ENCODE measurements at regions not wholly inside any gene's neighbourhood (a gene's known extent, or its start where the extent isn't known, plus 50 kb on each side); places are given as distances from the start of the nearest gene placed in this dataset.
"Not testable (repeated sequence)": the region's sequence is repeated elsewhere in the genome, so short reads cannot be mapped to it uniquely, and the experiment has no call there.

DNA sequence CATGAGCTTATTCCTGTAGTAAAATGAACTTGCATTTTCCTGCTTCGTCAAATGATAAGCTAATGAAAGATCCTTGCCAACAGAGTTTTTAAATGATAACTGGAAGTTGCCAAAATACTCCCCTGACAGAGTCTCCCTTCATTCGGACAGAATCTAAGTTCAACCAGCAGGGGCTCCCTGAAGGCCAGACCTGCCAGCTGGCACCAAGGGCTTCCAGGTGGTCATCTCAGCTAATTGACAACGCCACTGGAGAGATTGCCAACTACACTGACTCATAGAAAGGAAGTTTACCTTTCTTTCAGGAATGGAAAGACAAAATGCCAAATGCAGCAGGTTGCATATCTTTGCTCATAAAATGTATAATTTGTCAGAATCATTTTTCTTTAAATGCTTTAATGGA, 462.8 kb downstream of the GXYLT1 start:
- DNase-seq (ENCODE audit: low spot score in 2 of 2) (no peak), ATAC-seq (no peak)
- Mint-ChIP-seq H3K36me3 (no peaks in the 10 kb centered on the region), H3K4me3 (no peak overlapping the region), H3K4me1 (no peaks in the 10 kb centered on the region), H3K27ac (no peak overlapping the region), H3K9me3 (peaks cover 5% of the 10 kb centered on the region)

DNA sequence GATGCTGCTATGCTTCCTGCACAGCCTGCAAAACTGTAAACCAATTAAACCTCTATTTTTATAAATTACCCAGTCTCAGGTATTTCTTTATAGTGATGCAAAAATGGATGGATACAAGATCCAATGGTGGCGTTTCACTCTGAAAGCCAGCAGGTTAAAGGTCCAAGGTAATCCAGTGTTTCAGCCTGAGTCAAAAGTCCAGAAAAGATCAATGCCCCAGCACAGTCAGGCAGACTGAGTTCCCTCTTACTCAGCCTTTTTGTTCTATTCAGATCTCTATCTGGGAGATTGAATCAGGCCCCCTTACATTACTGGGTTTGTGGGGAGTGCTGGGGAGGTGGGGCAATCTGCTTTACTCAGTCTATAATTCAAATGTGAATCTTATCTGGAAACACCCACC, 464.5 kb downstream of the GXYLT1 start:
- no peaks in the 10 kb centered on the region for H3K36me3 Mint-ChIP-seq
- H3K4me3 Mint-ChIP-seq = no peak overlapping the region
- ATAC-seq (no peak), DNase-seq (ENCODE audit: low spot score in 2 of 2) (no peak)
- H3K9me3 Mint-ChIP-seq = peaks cover 5% of the 10 kb centered on the region
- no peaks in the 10 kb centered on the region for H3K4me1 Mint-ChIP-seq
- H3K27ac Mint-ChIP-seq = no peak overlapping the region

DNA sequence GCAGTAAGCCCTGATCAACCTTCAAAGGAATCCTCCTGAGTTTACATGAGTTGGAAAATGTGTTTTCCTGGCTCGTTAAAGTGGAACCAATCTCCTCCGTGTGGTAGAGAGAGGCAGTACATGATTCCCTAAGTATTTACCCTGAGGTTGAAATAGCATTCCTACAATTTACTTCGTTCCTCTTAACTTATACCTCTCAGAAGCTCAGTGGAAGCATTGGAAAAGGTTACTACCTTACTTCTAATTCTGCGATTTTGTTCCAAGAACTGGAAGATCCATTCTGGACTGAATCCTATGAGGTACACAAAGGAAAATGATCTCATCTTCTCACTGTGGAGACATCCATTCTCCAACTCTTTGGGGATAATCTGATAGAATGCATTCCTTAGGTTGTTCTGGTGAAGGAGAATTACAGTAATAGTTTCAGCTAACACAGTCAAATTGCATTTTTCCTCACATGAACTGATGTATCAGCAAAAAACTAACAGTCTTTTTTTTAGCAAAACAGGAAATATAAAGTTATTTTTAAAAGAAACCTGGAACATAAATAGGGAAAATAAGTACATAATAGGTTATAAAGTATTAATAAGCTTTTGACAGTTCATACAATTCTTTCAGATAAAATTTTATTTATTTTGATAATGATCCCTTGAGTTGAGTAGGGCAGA, 475.6 kb downstream of the PDZRN4 start:
- Mint-ChIP-seq H3K36me3 (no peaks in the 10 kb centered on the region), H3K9me3 (no peaks in the 10 kb centered on the region), H3K4me1 (no peaks in the 10 kb centered on the region), H3K27ac (no peak overlapping the region), H3K4me3 (no peak overlapping the region)
- no peak for ATAC-seq
- no peak for DNase-seq (ENCODE audit: low spot score in 2 of 2)

DNA sequence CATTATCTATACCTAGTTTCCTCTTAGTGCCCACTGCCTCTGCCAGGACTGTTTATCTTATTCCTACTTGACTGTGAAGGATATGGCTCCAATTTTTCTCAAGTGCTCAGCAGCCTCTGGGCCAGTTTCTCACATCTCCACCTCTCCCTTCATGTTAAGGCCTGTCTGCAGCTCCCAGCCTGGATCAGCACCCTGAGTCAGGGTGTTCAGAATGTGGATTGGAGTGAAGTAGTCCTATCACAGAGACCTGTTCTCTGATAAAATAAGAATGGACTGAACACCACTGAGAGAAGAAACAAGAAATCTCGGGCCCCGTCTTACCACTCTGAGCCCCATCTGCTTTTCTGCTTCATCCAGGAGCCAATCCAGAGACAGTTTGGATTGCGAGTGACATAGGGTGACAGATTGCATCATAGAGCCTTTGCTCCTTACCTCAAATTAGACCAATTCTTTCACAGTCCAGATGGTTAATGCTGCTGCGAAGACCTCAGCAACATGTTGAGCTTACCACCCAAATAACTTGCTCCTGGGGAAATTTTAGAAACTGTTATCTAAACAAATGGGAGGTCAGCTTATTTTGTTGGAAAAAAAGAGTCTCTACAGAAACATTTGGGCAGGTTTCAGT, 473.1 kb downstream of the PDZRN4 start:
- Mint-ChIP-seq H3K4me1 (no peaks in the 10 kb centered on the region), H3K27ac (no peak overlapping the region)
- no peak for ATAC-seq

DNA sequence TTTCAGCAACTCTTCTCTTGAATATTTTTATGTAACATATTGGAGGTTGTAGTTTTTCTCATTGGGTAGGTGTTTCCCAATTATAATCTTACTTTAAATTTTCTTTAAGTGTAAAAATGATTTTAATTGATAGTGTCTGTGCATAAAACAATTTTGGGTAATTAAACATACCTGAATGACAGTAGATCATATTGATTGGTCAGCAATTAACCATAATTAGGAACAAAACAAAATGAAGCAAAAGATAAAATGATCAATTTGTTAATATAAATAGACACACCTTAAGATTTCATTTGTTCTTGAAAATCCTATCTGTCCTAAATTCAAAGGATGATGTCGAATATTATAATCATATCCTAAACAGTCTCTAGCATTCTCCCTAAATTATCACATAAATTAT, 468.3 kb downstream of the PDZRN4 start:
- ATAC-seq (no peak), DNase-seq (ENCODE audit: low spot score in 2 of 2) (no peak)
- Mint-ChIP-seq H3K9me3 (no peaks in the 10 kb centered on the region), H3K4me3 (no peak overlapping the region), H3K36me3 (no peaks in the 10 kb centered on the region), H3K27ac (no peak overlapping the region), H3K4me1 (no peaks in the 10 kb centered on the region)

More for the DNA sequence above, 473.1 kb downstream of the PDZRN4 start:
- no peak for DNase-seq (ENCODE audit: low spot score in 2 of 2)
- H3K36me3 Mint-ChIP-seq = no peaks in the 10 kb centered on the region
- no peak overlapping the region for H3K4me3 Mint-ChIP-seq
- no peaks in the 10 kb centered on the region for H3K9me3 Mint-ChIP-seq

DNA sequence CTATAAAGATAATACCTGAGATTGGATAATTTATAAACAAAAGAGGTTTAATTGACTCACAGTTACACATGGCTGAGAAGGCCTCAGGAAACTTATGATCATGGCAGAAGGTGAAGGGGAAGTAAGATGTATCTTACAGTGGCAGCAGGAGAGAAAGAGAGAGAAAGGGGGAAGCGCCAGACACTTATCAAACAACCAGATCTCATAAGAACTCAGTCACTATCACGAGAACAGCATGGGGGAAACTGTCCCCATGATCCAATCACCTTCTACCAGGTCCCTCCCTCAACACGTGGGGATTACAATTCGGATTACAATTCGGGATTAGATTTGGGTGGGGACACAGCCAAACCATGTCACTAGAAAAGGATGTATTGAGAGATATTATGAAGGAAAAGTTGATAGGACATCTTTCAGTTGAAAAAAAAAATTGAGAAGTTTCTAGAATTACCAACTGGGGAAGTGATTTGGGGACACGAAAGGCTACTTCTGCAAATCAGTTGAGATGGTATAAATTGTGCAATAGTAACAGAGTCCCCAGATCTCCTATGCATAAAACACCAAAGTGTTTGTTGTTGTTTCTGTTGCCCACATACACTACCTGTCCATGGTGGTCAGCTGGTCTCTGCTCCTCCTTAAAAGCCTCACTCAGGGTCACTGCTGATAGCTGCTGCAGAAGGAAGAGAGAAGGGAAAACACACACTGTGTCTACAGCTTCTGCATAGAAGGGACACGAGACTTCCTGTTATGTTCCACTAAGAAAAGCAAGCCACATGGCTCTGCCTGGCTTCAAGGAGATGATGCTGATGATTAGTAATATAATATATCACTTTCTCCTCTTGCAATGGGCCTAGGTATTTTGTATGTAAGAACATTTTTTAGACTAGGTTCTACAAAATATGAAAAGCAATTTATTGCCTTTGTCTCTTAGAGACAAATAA, 465.5 kb downstream of the PDZRN4 start:
- ATAC-seq (no peak), DNase-seq (ENCODE audit: low spot score in 2 of 2) (no peak)
- H3K36me3 Mint-ChIP-seq = no peaks in the 10 kb centered on the region
- no peak overlapping the region for H3K27ac Mint-ChIP-seq
- no peak overlapping the region for H3K4me3 Mint-ChIP-seq
- no peaks in the 10 kb centered on the region for H3K9me3 Mint-ChIP-seq
- no peaks in the 10 kb centered on the region for H3K4me1 Mint-ChIP-seq

DNA sequence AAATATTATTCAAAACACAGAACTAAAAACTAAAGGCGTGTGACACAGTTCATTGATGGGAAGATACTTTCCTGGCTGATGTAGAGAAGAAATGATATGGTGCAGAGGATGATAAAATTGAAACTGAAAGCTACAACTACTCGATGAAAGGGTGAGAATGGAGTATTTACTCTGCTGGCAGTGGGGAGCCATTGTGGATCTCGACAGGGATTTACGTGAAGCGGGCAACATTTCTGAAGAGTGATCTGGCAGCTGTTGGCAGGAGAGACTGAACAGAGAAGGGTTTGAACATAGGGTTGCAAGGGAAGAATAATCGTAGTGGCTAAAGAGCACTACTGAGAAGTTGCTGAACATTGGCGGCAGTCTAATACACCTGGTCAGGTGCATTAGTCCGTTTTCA, 464.9 kb downstream of the PDZRN4 start:
- no peak for ATAC-seq
- no peaks in the 10 kb centered on the region for H3K36me3 Mint-ChIP-seq
- H3K27ac Mint-ChIP-seq = no peak overlapping the region
- H3K4me3 Mint-ChIP-seq = no peak overlapping the region
- no peaks in the 10 kb centered on the region for H3K9me3 Mint-ChIP-seq
- DNase-seq (ENCODE audit: low spot score in 2 of 2) = no peak
- H3K4me1 Mint-ChIP-seq = no peaks in the 10 kb centered on the region

DNA sequence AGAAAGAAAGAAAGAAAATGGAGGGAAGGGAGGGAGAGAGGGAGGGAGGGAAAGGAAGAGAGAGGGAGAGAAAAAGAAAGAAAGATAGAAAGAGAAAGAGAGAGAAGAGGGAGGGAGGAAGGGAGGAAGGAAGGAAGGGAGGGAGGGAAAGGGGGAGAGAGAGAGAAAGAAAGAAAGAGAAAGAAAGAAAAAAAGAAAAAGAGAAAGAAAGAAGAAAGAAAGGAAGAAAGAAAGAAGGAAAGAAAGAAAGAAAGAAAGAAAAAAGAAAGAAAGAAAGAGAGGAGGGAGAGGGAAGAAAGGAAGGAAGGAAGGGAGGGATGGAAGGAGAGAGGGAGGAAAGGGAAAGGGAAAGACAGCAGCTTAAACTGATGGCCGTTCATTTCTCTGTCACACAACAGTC, 457.5 kb downstream of the PDZRN4 start:
- ATAC-seq = no peak
- Mint-ChIP-seq H3K27ac (no peak overlapping the region), H3K4me1 (no peaks in the 10 kb centered on the region), H3K36me3 (no peaks in the 10 kb centered on the region), H3K4me3 (no peak overlapping the region), H3K9me3 (peaks cover 3% of the 10 kb centered on the region)
- no peak for DNase-seq (ENCODE audit: low spot score in 2 of 2)

DNA sequence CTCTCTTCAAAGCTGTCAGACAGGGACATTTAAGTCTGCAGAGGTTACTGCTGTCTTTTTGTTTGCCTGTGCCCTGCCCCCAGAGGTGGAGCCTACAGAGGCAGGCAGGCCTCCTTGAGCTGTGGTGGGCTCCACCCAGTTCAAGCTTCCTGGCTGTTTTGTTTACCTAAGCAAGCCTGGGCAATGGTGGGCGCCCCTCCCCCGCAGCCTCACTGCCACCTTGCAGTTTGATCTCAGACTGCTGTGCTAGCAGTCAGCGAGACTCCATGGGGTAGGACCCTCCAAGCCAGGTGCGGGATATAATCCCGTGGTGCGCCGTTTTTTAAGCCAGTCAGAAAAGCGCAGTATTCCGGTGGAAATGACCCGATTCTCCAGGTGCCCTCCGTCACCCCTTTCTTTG, 454.7 kb downstream of the PDZRN4 start:
- H3K36me3 Mint-ChIP-seq; ATAC-seq; H3K9me3 Mint-ChIP-seq; H3K4me1 Mint-ChIP-seq; H3K4me3 Mint-ChIP-seq; DNase-seq (ENCODE audit: low spot score in 2 of 2); H3K27ac Mint-ChIP-seq: not testable (repeated sequence)

DNA sequence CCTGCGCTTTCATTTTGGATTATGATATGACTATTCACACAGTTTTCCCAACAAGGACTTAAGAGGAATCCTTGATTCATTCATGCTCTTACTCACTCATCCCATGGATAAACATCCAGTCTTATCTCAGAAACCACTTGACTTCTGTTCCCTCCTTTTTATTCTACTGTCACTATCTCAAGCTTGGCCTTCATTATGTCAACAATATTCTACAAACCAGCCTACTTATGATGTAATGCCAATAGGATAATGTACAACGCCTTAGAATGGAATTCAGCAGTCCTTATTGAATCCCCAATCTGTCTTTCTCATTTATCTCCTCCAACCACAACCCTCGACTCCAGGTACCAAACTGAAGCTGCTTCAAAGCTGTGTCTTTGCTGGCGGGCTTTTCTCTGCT, 448.5 kb downstream of the PDZRN4 start:
- Mint-ChIP-seq H3K27ac (no peak overlapping the region), H3K4me1 (no peaks in the 10 kb centered on the region), H3K4me3 (no peak overlapping the region), H3K36me3 (no peaks in the 10 kb centered on the region), H3K9me3 (no peaks in the 10 kb centered on the region)
- DNase-seq (ENCODE audit: low spot score in 2 of 2) (no peak), ATAC-seq (no peak)

DNA sequence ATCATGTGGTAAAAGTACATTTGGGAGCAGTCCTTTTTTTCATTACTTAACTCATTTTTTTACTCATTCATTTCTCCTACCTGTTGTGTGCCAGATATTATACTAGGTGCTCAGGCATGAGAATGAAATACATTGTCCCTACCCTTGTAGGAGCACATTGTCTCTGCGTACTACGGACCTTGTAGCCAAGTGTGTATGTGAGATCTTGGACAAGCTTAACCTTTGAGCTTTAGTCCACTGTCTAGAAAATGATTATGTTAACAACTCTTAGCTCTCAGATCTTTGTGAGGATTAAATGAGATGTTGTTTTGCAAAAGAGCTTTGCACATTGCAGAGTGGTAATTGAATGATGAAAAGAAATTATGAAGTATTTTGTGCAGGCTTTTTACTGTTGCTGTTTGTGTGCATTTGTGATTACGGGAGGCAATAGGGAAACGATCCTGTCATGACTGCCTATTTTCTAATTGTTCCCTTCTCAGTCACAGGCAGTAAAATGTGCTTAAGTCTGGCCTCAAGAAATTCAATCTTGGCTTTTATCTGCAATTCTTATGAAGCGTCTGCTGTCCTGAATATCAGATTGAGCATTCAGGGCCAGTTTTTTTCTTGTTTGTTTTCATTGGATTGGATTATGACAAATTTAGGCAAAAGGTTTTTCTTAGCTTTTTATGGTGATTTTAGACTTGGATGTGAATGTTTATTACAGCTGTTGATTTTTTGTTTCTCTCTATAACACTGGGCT, 447.7 kb downstream of the PDZRN4 start:
- H3K4me3 Mint-ChIP-seq = no peak overlapping the region
- no peak overlapping the region for H3K27ac Mint-ChIP-seq

DNA sequence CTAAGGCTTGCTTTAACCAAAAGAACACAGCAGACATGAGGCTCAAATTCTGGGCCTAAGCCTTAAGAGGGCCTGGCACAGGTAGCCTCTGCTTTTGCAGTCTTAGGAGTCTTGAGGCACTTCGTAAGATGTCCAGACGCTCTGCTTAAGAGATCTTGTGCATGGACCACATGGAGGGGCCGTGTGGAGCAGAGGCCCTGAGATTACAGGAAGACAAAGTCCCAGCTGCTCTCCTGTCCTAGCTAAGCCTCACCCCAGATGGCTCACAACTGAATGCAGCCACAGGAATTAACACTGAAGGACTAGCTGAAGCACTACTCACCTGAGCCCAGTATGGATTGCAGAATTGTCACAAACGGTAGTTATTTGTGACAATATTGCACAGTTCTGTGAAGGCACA, 446.0 kb downstream of the PDZRN4 start:
- Mint-ChIP-seq H3K4me1 (no peaks in the 10 kb centered on the region), H3K36me3 (no peaks in the 10 kb centered on the region), H3K27ac (no peak overlapping the region), H3K4me3 (no peak overlapping the region), H3K9me3 (peaks cover 6% of the 10 kb centered on the region)
- DNase-seq (ENCODE audit: low spot score in 2 of 2) (no peak), ATAC-seq (peak; percentile 13)

More for the DNA sequence above, 447.7 kb downstream of the PDZRN4 start:
- Mint-ChIP-seq H3K36me3 (no peaks in the 10 kb centered on the region), H3K4me1 (no peaks in the 10 kb centered on the region), H3K9me3 (peaks cover 3% of the 10 kb centered on the region)
- ATAC-seq (no peak), DNase-seq (ENCODE audit: low spot score in 2 of 2) (no peak)

DNA sequence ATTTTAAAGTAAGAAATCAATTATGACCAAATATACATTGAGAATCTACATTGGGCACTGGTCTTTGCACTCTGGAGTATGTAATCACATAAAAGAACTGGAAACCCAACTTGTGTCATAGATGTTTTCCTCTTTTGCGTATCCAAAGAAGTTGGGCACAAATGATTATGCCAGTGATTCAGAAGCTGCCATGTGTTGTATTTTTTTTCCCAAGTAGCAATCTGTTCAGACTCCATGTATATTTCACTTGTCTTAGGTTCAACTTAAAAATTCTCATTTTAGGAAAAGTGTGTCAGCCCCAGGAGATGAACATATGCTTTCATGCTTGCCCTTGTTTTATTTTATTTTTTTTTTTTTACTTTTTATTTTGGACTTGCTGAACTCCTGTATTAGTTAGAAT, 441.5 kb downstream of the PDZRN4 start:
- DNase-seq (ENCODE audit: low spot score in 2 of 2) (no peak), ATAC-seq (no peak)
- H3K9me3 Mint-ChIP-seq = peaks cover 6% of the 10 kb centered on the region
- no peak overlapping the region for H3K4me3 Mint-ChIP-seq
- no peak overlapping the region for H3K27ac Mint-ChIP-seq
- H3K4me1 Mint-ChIP-seq = no peaks in the 10 kb centered on the region
- no peaks in the 10 kb centered on the region for H3K36me3 Mint-ChIP-seq

DNA sequence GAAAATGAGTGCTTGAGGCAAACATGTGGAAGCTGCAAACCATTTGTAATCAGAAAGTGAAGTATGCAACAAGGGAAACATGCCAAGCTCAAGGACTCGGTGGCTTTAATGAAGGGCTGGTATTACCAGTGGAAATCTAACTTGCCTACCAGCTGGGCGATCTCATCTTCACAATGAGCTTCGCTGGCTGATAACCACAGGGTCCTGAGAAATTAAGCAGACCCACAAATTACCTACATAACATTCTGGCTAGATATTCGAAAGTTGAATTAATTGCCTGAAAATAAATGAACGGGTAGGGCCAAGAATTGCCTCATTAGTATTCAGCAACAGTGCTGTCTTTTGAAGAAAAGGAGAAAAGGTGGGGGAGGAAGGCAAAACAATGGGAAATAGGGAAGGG, 439.4 kb downstream of the PDZRN4 start:
- no peak for ATAC-seq
- Mint-ChIP-seq H3K27ac (no peak overlapping the region), H3K36me3 (no peaks in the 10 kb centered on the region), H3K9me3 (peaks cover 6% of the 10 kb centered on the region), H3K4me1 (no peaks in the 10 kb centered on the region), H3K4me3 (no peak overlapping the region)
- no peak for DNase-seq (ENCODE audit: low spot score in 2 of 2)

DNA sequence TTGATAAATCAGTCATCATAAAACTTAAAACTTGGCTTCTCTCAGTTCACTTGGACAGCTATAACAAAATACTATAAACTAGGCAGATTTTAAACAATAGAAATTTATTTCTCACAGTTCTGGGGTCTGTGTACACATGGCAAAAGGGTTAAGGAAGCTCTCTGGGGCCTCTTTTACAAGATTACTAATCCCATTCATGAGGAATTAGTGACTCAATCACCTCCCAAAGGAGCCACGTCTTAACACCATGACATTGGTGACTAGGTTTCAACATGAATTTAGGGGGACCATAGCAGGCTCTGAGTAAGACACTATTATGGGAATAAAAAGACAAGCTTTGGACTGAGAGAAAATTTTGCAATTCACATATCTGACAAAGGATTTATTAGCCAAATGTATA, 436.5 kb downstream of the PDZRN4 start:
- Mint-ChIP-seq H3K27ac (no peak overlapping the region), H3K9me3 (peaks cover 3% of the 10 kb centered on the region), H3K36me3 (no peaks in the 10 kb centered on the region), H3K4me3 (no peak overlapping the region), H3K4me1 (no peaks in the 10 kb centered on the region)
- DNase-seq (ENCODE audit: low spot score in 2 of 2) (no peak), ATAC-seq (no peak)

Data from stimulated activated effector memory CD8-positive, alpha-beta T cell treated with anti-CD3 and anti-CD28 coated beads, Interleukin-12 subunit alpha, Interleukin-12 subunit beta, amount 100 ng/mL, for 72 hours (primary cell).